Liver (tissue), 8 donors: ENCODE measurements at regions not wholly inside any gene's neighbourhood (a gene's known extent, or its start where the extent isn't known, plus 50 kb on each side); places are given as distances from the start of the nearest gene placed in this dataset.

Experiments used
- DNase-seq: peaks from one replicate; pipeline ENCODE4 v3.0.0-alpha.2; 2017; ENCODE audit warnings: low spot score
- H3K27ac ChIP-seq, 2 donors: one replicate each; pipeline ENCODE4 v1.7.0; 2013; ENCODE audit warnings: inconsistent platforms in 2 of 2, low read length in 2 of 2, control low read depth in 1 of 2, low read depth in 1 of 2, mild to moderate bottlenecking in 1 of 2
- H3K27me3 ChIP-seq, 4 donors: one replicate each; pipeline versions ENCODE4 v1.6.1 to v1.7.0; 2013; ENCODE audit warnings: low read length in 3 of 4, inconsistent platforms in 1 of 4, mild to moderate bottlenecking in 1 of 4, moderate library complexity in 1 of 4; ENCODE audit not compliant: control insufficient read depth in 4 of 4, insufficient read depth in 4 of 4
- H3K36me3 ChIP-seq, 4 donors: one replicate each; pipeline versions ENCODE4 v1.6.1 to v1.7.0; 2013; ENCODE audit warnings: low read length in 3 of 4, mild to moderate bottlenecking in 3 of 4, low read depth in 1 of 4, moderate library complexity in 1 of 4; ENCODE audit not compliant: control insufficient read depth in 4 of 4, insufficient read depth in 3 of 4
- H3K4me1 ChIP-seq, 4 donors: one replicate each; pipeline versions ENCODE4 v1.6.1 to v1.7.0; 2013; ENCODE audit warnings: low read length in 3 of 4, mild to moderate bottlenecking in 3 of 4, moderate library complexity in 1 of 4; ENCODE audit not compliant: control insufficient read depth in 4 of 4, insufficient read depth in 4 of 4
- H3K4me3 ChIP-seq, 3 donors: one replicate each; pipeline versions ENCODE4 v1.6.1 to v1.7.0; 2013; ENCODE audit warnings: low read length in 3 of 3, control low read depth in 1 of 3, low read depth in 1 of 3, mild to moderate bottlenecking in 1 of 3
- H3K9ac ChIP-seq, 2 donors: one replicate each; pipeline ENCODE4 v1.7.0; 2013; ENCODE audit warnings: low read length in 2 of 2, mild to moderate bottlenecking in 2 of 2, moderate library complexity in 2 of 2, control low read depth in 1 of 2, low read depth in 1 of 2
- H3K9me3 ChIP-seq, 4 donors: one replicate each; pipeline versions ENCODE4 v1.6.1 to v1.7.0; 2013; ENCODE audit warnings: low read length in 3 of 4; ENCODE audit not compliant: control insufficient read depth in 4 of 4
- ATF3 ChIP-seq: IDR thresholded peaks from 2 replicates; pipeline ENCODE4 v1.6.1; 2016; ENCODE audit warnings: antibody characterized with exemption
- CTCF ChIP-seq: fragments of 150-350 bp; IDR thresholded peaks from 2 replicates; pipeline ENCODE4 v1.5.1; 2017; ENCODE audit warnings: improper control_type of control experiment, low read depth, low read length; ENCODE audit not compliant: missing input control
- EGR1 ChIP-seq, 2 donors: IDR thresholded peaks; 2 replicates each; pipeline ENCODE4 v1.6.1; 2016 to 2018; ENCODE audit warnings: antibody characterized with exemption in 2 of 2, low read depth in 2 of 2
- FOXA1 ChIP-seq: IDR thresholded peaks from 2 replicates; pipeline ENCODE4 v1.6.1; 2016; ENCODE audit warnings: antibody characterized with exemption
- FOXA2 ChIP-seq: IDR thresholded peaks from 2 replicates; pipeline ENCODE4 v1.6.1; 2016; ENCODE audit warnings: antibody characterized with exemption
- GABPA ChIP-seq, 2 donors: IDR thresholded peaks in 1 of 2; conservative IDR thresholded peaks in 1 of 2; 2 replicates each; pipeline ENCODE4 v1.6.1; 2016; ENCODE audit warnings: antibody characterized with exemption in 2 of 2, mild to moderate bottlenecking in 1 of 2, moderate library complexity in 1 of 2
- HNF4A ChIP-seq, 2 donors: conservative IDR thresholded peaks; 2 replicates each; pipeline ENCODE4 v1.6.1; 2016; ENCODE audit warnings: antibody characterized with exemption in 2 of 2, mild to moderate bottlenecking in 2 of 2
- HNF4G ChIP-seq: IDR thresholded peaks from 2 replicates; pipeline ENCODE4 v1.6.1; 2016; ENCODE audit warnings: antibody characterized with exemption
- JUND ChIP-seq, 2 donors: IDR thresholded peaks; 2 replicates each; pipeline ENCODE4 v1.6.1; 2016; ENCODE audit warnings: antibody characterized with exemption in 2 of 2
- MAX ChIP-seq: IDR thresholded peaks from 2 replicates; pipeline ENCODE4 v1.6.1; 2016; ENCODE audit warnings: antibody characterized with exemption
- NR2F2 ChIP-seq: IDR thresholded peaks from 2 replicates; pipeline ENCODE4 v1.6.1; 2016; ENCODE audit warnings: antibody characterized with exemption
- RAD21 ChIP-seq, 2 donors: IDR thresholded peaks; 2 replicates each; pipeline ENCODE4 v1.6.1; 2016; ENCODE audit warnings: antibody characterized with exemption in 2 of 2, mild to moderate bottlenecking in 2 of 2
- REST ChIP-seq: IDR thresholded peaks from 2 replicates; pipeline ENCODE4 v1.6.1; 2016; ENCODE audit warnings: antibody characterized with exemption, mild to moderate bottlenecking
- RXRA ChIP-seq, 2 donors: IDR thresholded peaks; 2 replicates each; pipeline ENCODE4 v1.6.1; 2017 to 2018; ENCODE audit warnings: antibody characterized with exemption in 2 of 2, mild to moderate bottlenecking in 1 of 2
- SP1 ChIP-seq: IDR thresholded peaks from 2 replicates; pipeline ENCODE4 v1.6.1; 2018; ENCODE audit warnings: antibody characterized with exemption, mild to moderate bottlenecking
- TAF1 ChIP-seq: conservative IDR thresholded peaks from 2 replicates; pipeline ENCODE4 v1.6.1; 2016; ENCODE audit warnings: antibody characterized with exemption, mild to moderate bottlenecking
- YY1 ChIP-seq: IDR thresholded peaks from 2 replicates; pipeline ENCODE4 v1.6.1; 2016; ENCODE audit warnings: antibody characterized with exemption, mild to moderate bottlenecking
- ZBTB33 ChIP-seq: IDR thresholded peaks from 2 replicates; pipeline ENCODE4 v1.6.1; 2016; ENCODE audit warnings: antibody characterized with exemption
- WGBS: extraction: QIAGEN DNeasy Blood & Tissue Kit; methylation state at CpG from one replicate; pipeline ENCODE4 v1.1.7; 2013; 5-methylcytosine and 5-hydroxymethylcytosine counted together
- donor health status: healthy.
- donor health status: healthy.
- donor health status: healthy.
- donor health status: healthy.
- donor health status: healthy.

- DNase-seq = no peak
- Histone ChIP-seq H3K27me3 (no peaks in the 10 kb centered on the region), H3K4me3 (no peak overlapping the region), H3K4me1 (peaks cover 0 to 13% (median 2%) of the 10 kb centered on the region in 4 donors), H3K36me3 (no peaks in the 10 kb centered on the region), H3K9ac (no peak overlapping the region), H3K9me3 (no peaks in the 10 kb centered on the region), H3K27ac (no peak overlapping the region)
- TF ChIP-seq MAX = no peak
- TF ChIP-seq YY1 = no peak
- no peak for TF ChIP-seq TAF1
- no peak for TF ChIP-seq HNF4A (conservative IDR thresholded peaks at IDR 0.05)
- TF ChIP-seq EGR1 (IDR thresholded peaks at IDR 0.05; ENCODE audit: low read depth in 2 of 2) = no peak
- TF ChIP-seq RAD21 (IDR thresholded peaks at IDR 0.05) = no peak
- TF ChIP-seq HNF4G = no peak
- 97% methylated on average over 1 of the region's 1 CpG for whole genome bisulfite sequencing
Observed at GRCh38 chr1:116262995-116263385, 110.1 kb upstream of the ATP1A1 start.

GRCh38 chr1:116265931-116266863 lies 106.8 kb upstream of the ATP1A1 start:
- H3K36me3 ChIP-seq = no peaks in the 10 kb centered on the region
- no peaks in the 10 kb centered on the region for H3K9me3 ChIP-seq
- WGBS = 94% methylated on average over 6 of the region's 6 CpGs
- no peak overlapping the region for H3K4me3 ChIP-seq
- H3K4me1 ChIP-seq = peaks cover 0 to 4% (median 2%) of the 10 kb centered on the region in 4 donors
- no peak for DNase-seq
- no peak for TF ChIP-seq FOXA2
- no peak for TF ChIP-seq TAF1
- no peak for TF ChIP-seq HNF4G
- TF ChIP-seq FOXA1 = no peak
- TF ChIP-seq MAX = no peak
- no peak overlapping the region for H3K9ac ChIP-seq
- H3K27me3 ChIP-seq = no peaks in the 10 kb centered on the region
- H3K27ac ChIP-seq = no peak overlapping the region

- 97% methylated on average over 4 of the region's 4 CpGs for WGBS
- Histone ChIP-seq H3K36me3 (no peaks in the 10 kb centered on the region), H3K4me3 (no peak overlapping the region), H3K27me3 (no peaks in the 10 kb centered on the region), H3K27ac (no peak overlapping the region), H3K4me1 (peaks cover 0 to 4% (median 2%) of the 10 kb centered on the region in 4 donors), H3K9ac (no peak overlapping the region), H3K9me3 (no peaks in the 10 kb centered on the region)
- no peak for DNase-seq
- TF ChIP-seq EGR1 (IDR thresholded peaks at IDR 0.05; ENCODE audit: low read depth in 2 of 2) = no peak
- no peak for TF ChIP-seq ZBTB33
- TF ChIP-seq MAX = no peak
- TF ChIP-seq HNF4A (conservative IDR thresholded peaks at IDR 0.05) = no peak
- no peak for TF ChIP-seq FOXA2
- TF ChIP-seq TAF1 = no peak
- no peak for TF ChIP-seq YY1
- no peak for TF ChIP-seq ATF3
- no peak for TF ChIP-seq HNF4G
- no peak for TF ChIP-seq CTCF
- TF ChIP-seq REST = no peak
- TF ChIP-seq FOXA1 = no peak
- TF ChIP-seq GABPA (IDR thresholded peaks at IDR 0.05 in 1 of 2, conservative IDR thresholded peaks at IDR 0.05 in 1 of 2) = no peak
- TF ChIP-seq NR2F2 = no peak
- TF ChIP-seq SP1 = no peak
- TF ChIP-seq JUND (IDR thresholded peaks at IDR 0.05) = no peak
- TF ChIP-seq RAD21 (IDR thresholded peaks at IDR 0.05) = no peak
- TF ChIP-seq RXRA (IDR thresholded peaks at IDR 0.05) = no peak
Observed at GRCh38 chr1:116266864-116267212, 106.2 kb upstream of the ATP1A1 start.
